ENCODE measurements at regions not wholly inside any gene's neighbourhood (a gene's known extent, or its start where the extent isn't known, plus 50 kb on each side); places are given as distances from the start of the nearest gene placed in this dataset.
"Not testable (repeated sequence)": the region's sequence is repeated elsewhere in the genome, so short reads cannot be mapped to it uniquely, and the experiment has no call there.

DNA sequence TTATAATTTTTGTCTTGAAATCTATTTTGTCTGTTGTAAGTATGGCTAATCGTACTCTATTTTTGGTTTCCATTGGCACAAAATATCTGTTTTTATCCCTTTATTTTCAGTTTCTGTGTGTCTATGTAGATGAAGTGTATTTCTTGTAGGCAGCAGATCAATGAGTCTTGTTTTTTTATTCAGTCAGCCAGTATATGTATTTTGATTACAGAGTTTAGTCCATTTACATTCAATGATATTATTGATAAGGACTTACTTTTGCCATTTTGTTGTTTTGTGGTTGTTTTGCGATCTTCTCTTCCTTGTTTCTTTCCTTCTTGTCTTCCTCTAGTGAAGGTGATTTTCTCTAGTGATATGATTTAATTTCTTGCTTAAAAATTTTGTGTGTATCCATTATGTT lies 336.3 kb upstream of the SPRY2 start:
- Histone ChIP-seq H3K9ac (ENCODE audit: low read length) (no peak overlapping the region), H3K27ac (ENCODE audit: low read length) (no peak overlapping the region), H3K36me3 (ENCODE audit: insufficient read depth, low read length) (no peaks in the 10 kb centered on the region), H3K9me2 (ENCODE audit: insufficient read depth, low read length) (no peaks in the 10 kb centered on the region), H3F3A (ENCODE audit: insufficient read depth, low read length, poor library complexity, severe bottlenecking) (no peaks in the 10 kb centered on the region), H3K9me3 (ENCODE audit: low read length) (no peaks in the 10 kb centered on the region), H3K4me2 (ENCODE audit: low read length) (no peak overlapping the region), H3K79me2 (replicated peaks; ENCODE audit: insufficient read depth, low read length) (no peaks in the 10 kb centered on the region), H4K20me1 (ENCODE audit: insufficient read depth) (no peaks in the 10 kb centered on the region), H2AFZ (ENCODE audit: low read depth, low read length) (no peak overlapping the region), H3K27me3 (ENCODE audit: insufficient read depth, low read depth, low read length) (no peaks in the 10 kb centered on the region), H3K4me3 (ENCODE audit: low read length) (no peak overlapping the region)
- TF ChIP-seq POLR2AphosphoS5 (IDR thresholded peaks at IDR 0.05), result no peak
- TF ChIP-seq, protein P1, sequence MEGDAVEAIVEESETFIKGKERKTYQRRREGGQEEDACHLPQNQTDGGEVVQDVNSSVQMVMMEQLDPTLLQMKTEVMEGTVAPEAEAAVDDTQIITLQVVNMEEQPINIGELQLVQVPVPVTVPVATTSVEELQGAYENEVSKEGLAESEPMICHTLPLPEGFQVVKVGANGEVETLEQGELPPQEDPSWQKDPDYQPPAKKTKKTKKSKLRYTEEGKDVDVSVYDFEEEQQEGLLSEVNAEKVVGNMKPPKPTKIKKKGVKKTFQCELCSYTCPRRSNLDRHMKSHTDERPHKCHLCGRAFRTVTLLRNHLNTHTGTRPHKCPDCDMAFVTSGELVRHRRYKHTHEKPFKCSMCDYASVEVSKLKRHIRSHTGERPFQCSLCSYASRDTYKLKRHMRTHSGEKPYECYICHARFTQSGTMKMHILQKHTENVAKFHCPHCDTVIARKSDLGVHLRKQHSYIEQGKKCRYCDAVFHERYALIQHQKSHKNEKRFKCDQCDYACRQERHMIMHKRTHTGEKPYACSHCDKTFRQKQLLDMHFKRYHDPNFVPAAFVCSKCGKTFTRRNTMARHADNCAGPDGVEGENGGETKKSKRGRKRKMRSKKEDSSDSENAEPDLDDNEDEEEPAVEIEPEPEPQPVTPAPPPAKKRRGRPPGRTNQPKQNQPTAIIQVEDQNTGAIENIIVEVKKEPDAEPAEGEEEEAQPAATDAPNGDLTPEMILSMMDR (IDR thresholded peaks at IDR 0.05; ENCODE audit: poor library complexity, severe bottlenecking), result no peak
- TF ChIP-seq EZH2 (IDR thresholded peaks at IDR 0.05; ENCODE audit: borderline replicate concordance, insufficient read depth, low read length, poor library complexity, severe bottlenecking), result no peak
- no peak for TF ChIP-seq SMC3 (conservative IDR thresholded peaks at IDR 0.05; ENCODE audit: poor library complexity)
- TF ChIP-seq, protein P2, sequence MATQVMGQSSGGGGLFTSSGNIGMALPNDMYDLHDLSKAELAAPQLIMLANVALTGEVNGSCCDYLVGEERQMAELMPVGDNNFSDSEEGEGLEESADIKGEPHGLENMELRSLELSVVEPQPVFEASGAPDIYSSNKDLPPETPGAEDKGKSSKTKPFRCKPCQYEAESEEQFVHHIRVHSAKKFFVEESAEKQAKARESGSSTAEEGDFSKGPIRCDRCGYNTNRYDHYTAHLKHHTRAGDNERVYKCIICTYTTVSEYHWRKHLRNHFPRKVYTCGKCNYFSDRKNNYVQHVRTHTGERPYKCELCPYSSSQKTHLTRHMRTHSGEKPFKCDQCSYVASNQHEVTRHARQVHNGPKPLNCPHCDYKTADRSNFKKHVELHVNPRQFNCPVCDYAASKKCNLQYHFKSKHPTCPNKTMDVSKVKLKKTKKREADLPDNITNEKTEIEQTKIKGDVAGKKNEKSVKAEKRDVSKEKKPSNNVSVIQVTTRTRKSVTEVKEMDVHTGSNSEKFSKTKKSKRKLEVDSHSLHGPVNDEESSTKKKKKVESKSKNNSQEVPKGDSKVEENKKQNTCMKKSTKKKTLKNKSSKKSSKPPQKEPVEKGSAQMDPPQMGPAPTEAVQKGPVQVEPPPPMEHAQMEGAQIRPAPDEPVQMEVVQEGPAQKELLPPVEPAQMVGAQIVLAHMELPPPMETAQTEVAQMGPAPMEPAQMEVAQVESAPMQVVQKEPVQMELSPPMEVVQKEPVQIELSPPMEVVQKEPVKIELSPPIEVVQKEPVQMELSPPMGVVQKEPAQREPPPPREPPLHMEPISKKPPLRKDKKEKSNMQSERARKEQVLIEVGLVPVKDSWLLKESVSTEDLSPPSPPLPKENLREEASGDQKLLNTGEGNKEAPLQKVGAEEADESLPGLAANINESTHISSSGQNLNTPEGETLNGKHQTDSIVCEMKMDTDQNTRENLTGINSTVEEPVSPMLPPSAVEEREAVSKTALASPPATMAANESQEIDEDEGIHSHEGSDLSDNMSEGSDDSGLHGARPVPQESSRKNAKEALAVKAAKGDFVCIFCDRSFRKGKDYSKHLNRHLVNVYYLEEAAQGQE (IDR thresholded peaks at IDR 0.05; ENCODE audit: borderline replicate concordance), result no peak
- TF ChIP-seq TAF1 (IDR thresholded peaks at IDR 0.05; ENCODE audit: low read depth), result no peak
- TF ChIP-seq RAD21 (conservative IDR thresholded peaks at IDR 0.05), result no peak
- TF ChIP-seq MXI1 (conservative IDR thresholded peaks at IDR 0.05; ENCODE audit: poor library complexity, severe bottlenecking), result no peak
- no peak for TF ChIP-seq EP300 (conservative IDR thresholded peaks at IDR 0.05; ENCODE audit: poor library complexity, severe bottlenecking)

DNA sequence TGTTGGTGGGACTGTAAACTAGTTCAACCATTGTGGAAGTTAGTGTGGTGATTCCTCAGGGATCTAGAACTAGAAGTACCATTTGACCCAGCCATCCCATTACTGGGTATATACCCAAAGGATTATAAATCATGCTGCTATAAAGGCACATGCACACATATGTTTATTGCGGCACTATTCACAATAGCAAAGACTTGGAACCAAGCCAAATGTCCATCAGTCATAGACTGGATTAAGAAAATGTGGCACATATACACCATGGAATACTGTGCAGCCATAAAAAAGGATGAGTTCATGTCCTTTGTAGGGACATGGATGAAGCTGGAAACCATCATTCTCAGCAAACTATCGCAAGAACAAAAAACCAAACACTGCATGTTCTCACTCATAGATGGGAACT lies 334.5 kb upstream of the SPRY2 start:
- not testable (repeated sequence) for H4K20me1 ChIP-seq (ENCODE audit: insufficient read depth); H3K27ac ChIP-seq (ENCODE audit: low read length); H3K79me2 ChIP-seq (replicated peaks; ENCODE audit: insufficient read depth, low read length); H3K9me3 ChIP-seq (ENCODE audit: low read length); H2AFZ ChIP-seq (ENCODE audit: low read depth, low read length); H3K4me2 ChIP-seq (ENCODE audit: low read length); H3K27me3 ChIP-seq (ENCODE audit: insufficient read depth, low read depth, low read length); H3F3A ChIP-seq (ENCODE audit: insufficient read depth, low read length, poor library complexity, severe bottlenecking); H3K9me2 ChIP-seq (ENCODE audit: insufficient read depth, low read length); H3K4me3 ChIP-seq (ENCODE audit: low read length); H3K36me3 ChIP-seq (ENCODE audit: insufficient read depth, low read length); H3K9ac ChIP-seq (ENCODE audit: low read length)

DNA sequence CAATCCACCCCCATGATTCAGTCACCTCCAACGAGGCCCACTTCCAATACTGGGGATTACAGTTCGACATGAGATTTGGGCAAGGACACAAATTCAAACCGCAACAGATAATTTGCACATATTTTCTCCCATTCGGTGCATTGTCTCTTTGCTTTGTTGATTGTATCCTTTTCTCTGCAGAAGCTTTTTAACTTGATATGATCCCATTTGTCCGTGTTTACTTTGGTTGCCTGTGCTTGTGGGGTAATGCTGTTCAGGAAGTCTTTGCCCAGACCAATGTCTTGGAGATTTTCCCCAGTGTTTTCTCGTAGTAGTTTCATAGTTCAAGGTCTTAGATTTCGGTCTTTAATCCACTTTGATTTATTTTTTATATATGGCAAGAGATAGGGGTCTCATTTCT lies 330.8 kb upstream of the SPRY2 start:
- H3K79me2 ChIP-seq (replicated peaks; ENCODE audit: insufficient read depth, low read length), result no peaks in the 10 kb centered on the region
- H3K4me2 ChIP-seq (ENCODE audit: low read length), result no peak overlapping the region
- H3K9me3 ChIP-seq (ENCODE audit: low read length), result no peaks in the 10 kb centered on the region
- H3K27me3 ChIP-seq (ENCODE audit: insufficient read depth, low read depth, low read length), result no peaks in the 10 kb centered on the region
- H2AFZ ChIP-seq (ENCODE audit: low read depth, low read length), result no peak overlapping the region
- H3K27ac ChIP-seq (ENCODE audit: low read length), result no peak overlapping the region
- no peaks in the 10 kb centered on the region for H3F3A ChIP-seq (ENCODE audit: insufficient read depth, low read length, poor library complexity, severe bottlenecking)
- no peaks in the 10 kb centered on the region for H3K9me2 ChIP-seq (ENCODE audit: insufficient read depth, low read length)
- no peak overlapping the region for H3K4me3 ChIP-seq (ENCODE audit: low read length)
- no peak for TF ChIP-seq RAD21 (conservative IDR thresholded peaks at IDR 0.05)
- no peaks in the 10 kb centered on the region for H3K36me3 ChIP-seq (ENCODE audit: insufficient read depth, low read length)
- H3K9ac ChIP-seq (ENCODE audit: low read length), result no peak overlapping the region
- no peaks in the 10 kb centered on the region for H4K20me1 ChIP-seq (ENCODE audit: insufficient read depth)
